ENCODE measurements at regions not wholly inside any gene's neighbourhood (a gene's known extent, or its start where the extent isn't known, plus 50 kb on each side); places are given as distances from the start of the nearest gene placed in this dataset.

GRCh38 chr7:46143421-46143820 lies 222.3 kb upstream of the IGFBP3 start:
- no peak overlapping the region for H3K4me3 ChIP-seq
- peaks cover 2% of the 10 kb centered on the region for H3K36me3 ChIP-seq
- H2AFZ ChIP-seq (replicated peaks) = no peak overlapping the region
- Mint-ChIP-seq H3K36me3 (no peaks in the 10 kb centered on the region), H3K27ac (no peak overlapping the region), H3K4me3 (no peak overlapping the region), H3K27me3 (ENCODE audit: insufficient read depth, low read depth) (peaks cover 5% of the 10 kb centered on the region), H3K4me1 (peaks cover 19% of the 10 kb centered on the region), H3K9me3 (peaks cover 5% of the 10 kb centered on the region)
- TF ChIP-seq EZH2phosphoT487 (IDR thresholded peaks at IDR 0.05) (no peak), EZH2 (IDR thresholded peaks at IDR 0.05) (no peak), CTCF (IDR thresholded peaks at IDR 0.05) (no peak)
- no peaks in the 10 kb centered on the region for H3K9me3 ChIP-seq (ENCODE audit: low read depth)
- H3F3A ChIP-seq (ENCODE audit: low read depth) = no peaks in the 10 kb centered on the region
- no peaks in the 10 kb centered on the region for H3K27me3 ChIP-seq
- H3K27ac ChIP-seq = no peak overlapping the region
- H3K4me2 ChIP-seq = no peak overlapping the region
- H3K9ac ChIP-seq = no peak overlapping the region
- H3K79me2 ChIP-seq (ENCODE audit: low read depth) = no peaks in the 10 kb centered on the region
- no peak for DNase-seq (ENCODE audit: low spot score)
- no peaks in the 10 kb centered on the region for H3K4me1 ChIP-seq
- H4K20me1 ChIP-seq (ENCODE audit: low read depth) = no peaks in the 10 kb centered on the region

- no peak overlapping the region for H3K4me3 ChIP-seq
- H3K4me2 ChIP-seq = no peak overlapping the region
- H2AFZ ChIP-seq (replicated peaks) = no peak overlapping the region
- no peaks in the 10 kb centered on the region for H3K9me3 ChIP-seq (ENCODE audit: low read depth)
- no peaks in the 10 kb centered on the region for H3K79me2 ChIP-seq (ENCODE audit: low read depth)
- H4K20me1 ChIP-seq (ENCODE audit: low read depth) = no peaks in the 10 kb centered on the region
- no peak overlapping the region for H3K27ac Mint-ChIP-seq
- H3K36me3 Mint-ChIP-seq = no peaks in the 10 kb centered on the region
- H3K27me3 ChIP-seq = no peaks in the 10 kb centered on the region
- H3K9ac ChIP-seq = no peak overlapping the region
- H3K36me3 ChIP-seq = no peaks in the 10 kb centered on the region
- no peaks in the 10 kb centered on the region for H3K27me3 Mint-ChIP-seq (ENCODE audit: insufficient read depth, low read depth)
- no peak for DNase-seq (ENCODE audit: low spot score)
- TF ChIP-seq EZH2 (IDR thresholded peaks at IDR 0.05) (no peak), CTCF (IDR thresholded peaks at IDR 0.05) (no peak), EZH2phosphoT487 (IDR thresholded peaks at IDR 0.05) (no peak)
- peaks cover 4% of the 10 kb centered on the region for H3K9me3 Mint-ChIP-seq
- no peaks in the 10 kb centered on the region for H3K4me1 ChIP-seq
- no peaks in the 10 kb centered on the region for H3F3A ChIP-seq (ENCODE audit: low read depth)
- no peak overlapping the region for H3K4me3 Mint-ChIP-seq
- peaks cover 10% of the 10 kb centered on the region for H3K4me1 Mint-ChIP-seq
- H3K27ac ChIP-seq = no peak overlapping the region
Measured at GRCh38 chr7:46139079-46139478, 218.0 kb upstream of the IGFBP3 start.

- H2AFZ ChIP-seq (replicated peaks) = no peak overlapping the region
- Mint-ChIP-seq H3K4me3 (no peak overlapping the region), H3K36me3 (no peaks in the 10 kb centered on the region), H3K4me1 (peaks cover 14% of the 10 kb centered on the region), H3K27me3 (ENCODE audit: insufficient read depth, low read depth) (no peaks in the 10 kb centered on the region), H3K9me3 (peaks cover 4% of the 10 kb centered on the region), H3K27ac (no peak overlapping the region)
- H4K20me1 ChIP-seq (ENCODE audit: low read depth) = no peaks in the 10 kb centered on the region
- no peaks in the 10 kb centered on the region for H3K4me1 ChIP-seq
- no peaks in the 10 kb centered on the region for H3K27me3 ChIP-seq
- DNase-seq (ENCODE audit: low spot score) = no peak
- no peak overlapping the region for H3K27ac ChIP-seq
- no peaks in the 10 kb centered on the region for H3K9me3 ChIP-seq (ENCODE audit: low read depth)
- no peak overlapping the region for H3K4me3 ChIP-seq
- no peaks in the 10 kb centered on the region for H3F3A ChIP-seq (ENCODE audit: low read depth)
- no peaks in the 10 kb centered on the region for H3K36me3 ChIP-seq
- H3K9ac ChIP-seq = no peak overlapping the region
- no peaks in the 10 kb centered on the region for H3K79me2 ChIP-seq (ENCODE audit: low read depth)
- no peak overlapping the region for H3K4me2 ChIP-seq
- no peak for TF ChIP-seq EZH2 (IDR thresholded peaks at IDR 0.05)
- no peak for TF ChIP-seq CTCF (IDR thresholded peaks at IDR 0.05)
- TF ChIP-seq EZH2phosphoT487 (IDR thresholded peaks at IDR 0.05) = no peak
Measured at GRCh38 chr7:46137725-46138124, 216.7 kb upstream of the IGFBP3 start.
